Erythroblast (primary cell): ENCODE measurements at regions not wholly inside any gene's neighbourhood (a gene's known extent, or its start where the extent isn't known, plus 50 kb on each side); places are given as distances from the start of the nearest gene placed in this dataset.

Source experiments
- DNase-seq, 2 experiments: peaks; one replicate each; lab custom pipeline; 2025; lab: John Stamatoyannopoulos, UW
- GATA1 ChIP-seq: IDR thresholded peaks from 2 replicates; pipeline ENCODE4 v1.6.1; 2011; ENCODE audit warnings: low read depth, mild to moderate bottlenecking, control low read depth, low read length, moderate library complexity
- POLR2A ChIP-seq: IDR thresholded peaks from 2 replicates; pipeline ENCODE4 v1.6.1; 2011; ENCODE audit warnings: mild to moderate bottlenecking, low read length

- no peak for DNase-seq
- no peak for TF ChIP-seq GATA1
- TF ChIP-seq POLR2A = no peak
Measured at GRCh38 chr19:20259615-20260014, 92.6 kb downstream of the ZNF486 start.

DNA sequence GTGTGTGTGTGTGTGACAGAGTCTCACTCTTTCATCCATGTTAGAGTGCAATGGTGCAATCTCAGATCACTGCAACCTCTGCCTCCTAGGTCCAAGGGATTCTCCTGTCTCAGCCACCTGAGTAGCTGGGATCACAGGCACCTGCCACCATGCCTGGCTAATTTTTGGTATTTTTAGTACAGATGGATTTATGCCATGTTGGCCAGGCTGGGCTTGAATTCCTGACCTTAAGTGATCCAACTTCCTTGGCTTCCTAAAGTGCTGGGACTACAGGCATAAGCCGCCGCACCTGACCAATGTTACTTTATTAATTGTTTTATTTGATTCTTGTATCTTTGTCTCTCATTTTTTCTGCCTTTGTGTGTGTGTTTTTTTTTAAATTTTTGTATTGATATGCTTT is 89.6 kb downstream of the ZNF486 start:
- no peak for DNase-seq
- TF ChIP-seq POLR2A = no peak
- no peak for TF ChIP-seq GATA1

- no peak for TF ChIP-seq POLR2A
- no peak for TF ChIP-seq GATA1
- no peak for DNase-seq
Measured at GRCh38 chr19:20254121-20254520, 87.1 kb downstream of the ZNF486 start.

DNA sequence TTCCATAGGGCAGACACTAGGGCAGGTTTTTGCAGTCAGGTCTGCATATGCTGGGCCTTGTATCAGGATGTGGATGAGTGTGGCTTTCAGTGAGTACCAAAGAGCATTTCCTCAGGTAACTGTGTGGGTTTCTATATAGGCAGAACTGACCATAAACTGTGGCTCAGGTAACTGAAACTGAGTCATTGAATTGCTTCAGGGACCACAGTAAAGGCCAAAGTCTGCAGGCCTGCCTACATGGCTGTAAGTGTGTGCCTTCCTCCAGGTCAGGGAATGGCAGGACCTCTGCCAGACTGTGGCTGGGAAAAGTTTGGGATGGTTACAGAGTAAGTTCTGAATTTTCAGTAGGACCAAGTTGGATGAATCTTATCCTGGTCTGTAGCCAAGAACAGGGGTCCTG is 85.6 kb downstream of the ZNF486 start:
- TF ChIP-seq POLR2A = no peak
- TF ChIP-seq GATA1 = no peak
- DNase-seq = no peak

DNA sequence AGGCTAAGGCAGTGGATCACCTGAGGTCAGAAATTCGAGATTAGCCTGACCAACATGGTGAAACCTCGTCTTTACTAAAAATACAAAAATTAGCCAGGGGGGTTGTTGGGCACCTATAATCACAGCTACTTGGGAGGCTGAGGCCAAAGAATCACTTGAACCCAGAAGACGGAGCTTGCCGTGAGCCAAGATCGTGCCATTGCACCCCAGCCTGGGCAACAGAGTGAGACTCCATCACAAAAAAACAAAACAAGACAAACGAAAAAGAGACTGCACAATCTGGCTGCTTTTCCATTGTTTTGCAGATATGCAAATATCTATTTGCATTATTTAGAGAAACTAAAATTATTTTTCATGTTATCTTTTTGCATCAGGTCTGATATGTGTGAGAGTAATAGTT is 83.6 kb downstream of the ZNF486 start:
- no peak for DNase-seq
- TF ChIP-seq GATA1 = no peak
- TF ChIP-seq POLR2A = no peak

GRCh38 chr19:20250121-20250520 is 83.1 kb downstream of the ZNF486 start:
- no peak for DNase-seq
- TF ChIP-seq GATA1 (no peak), POLR2A (no peak)
